ENCODE measurements at regions not wholly inside any gene's neighbourhood (a gene's known extent, or its start where the extent isn't known, plus 50 kb on each side); places are given as distances from the start of the nearest gene placed in this dataset.
"Not testable (repeated sequence)": the region's sequence is repeated elsewhere in the genome, so short reads cannot be mapped to it uniquely, and the experiment has no call there.

DNA sequence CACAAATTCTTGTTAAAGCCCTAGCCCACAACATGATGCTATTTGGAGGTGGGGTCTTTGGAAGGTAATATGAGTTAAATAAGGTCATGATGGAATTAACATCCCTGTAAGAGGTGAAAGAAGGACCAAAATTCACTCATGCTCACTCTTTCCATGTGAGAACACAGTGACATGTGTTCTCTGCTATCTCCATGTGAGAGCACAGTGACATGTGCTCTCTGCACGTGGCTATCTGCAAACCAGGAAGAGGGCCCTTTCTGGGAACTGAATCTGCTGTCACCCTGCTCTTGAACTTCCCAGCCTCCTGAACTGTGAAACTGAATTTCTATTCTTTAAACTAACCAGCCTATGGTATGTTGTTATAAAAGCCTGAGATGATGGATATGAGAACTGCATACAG lies 1159.4 kb upstream of the ADGRB3 start:
- TF ChIP-seq, protein P1, sequence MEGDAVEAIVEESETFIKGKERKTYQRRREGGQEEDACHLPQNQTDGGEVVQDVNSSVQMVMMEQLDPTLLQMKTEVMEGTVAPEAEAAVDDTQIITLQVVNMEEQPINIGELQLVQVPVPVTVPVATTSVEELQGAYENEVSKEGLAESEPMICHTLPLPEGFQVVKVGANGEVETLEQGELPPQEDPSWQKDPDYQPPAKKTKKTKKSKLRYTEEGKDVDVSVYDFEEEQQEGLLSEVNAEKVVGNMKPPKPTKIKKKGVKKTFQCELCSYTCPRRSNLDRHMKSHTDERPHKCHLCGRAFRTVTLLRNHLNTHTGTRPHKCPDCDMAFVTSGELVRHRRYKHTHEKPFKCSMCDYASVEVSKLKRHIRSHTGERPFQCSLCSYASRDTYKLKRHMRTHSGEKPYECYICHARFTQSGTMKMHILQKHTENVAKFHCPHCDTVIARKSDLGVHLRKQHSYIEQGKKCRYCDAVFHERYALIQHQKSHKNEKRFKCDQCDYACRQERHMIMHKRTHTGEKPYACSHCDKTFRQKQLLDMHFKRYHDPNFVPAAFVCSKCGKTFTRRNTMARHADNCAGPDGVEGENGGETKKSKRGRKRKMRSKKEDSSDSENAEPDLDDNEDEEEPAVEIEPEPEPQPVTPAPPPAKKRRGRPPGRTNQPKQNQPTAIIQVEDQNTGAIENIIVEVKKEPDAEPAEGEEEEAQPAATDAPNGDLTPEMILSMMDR (conservative IDR thresholded peaks at IDR 0.05; ENCODE audit: control insufficient read depth, insufficient read depth, low read depth, low read length): no peak
- no peak overlapping the region for H3K4me3 ChIP-seq (ENCODE audit: control insufficient read depth, low read depth, low read length)
- no peak for DNase-seq (ENCODE audit: low read depth)

DNA sequence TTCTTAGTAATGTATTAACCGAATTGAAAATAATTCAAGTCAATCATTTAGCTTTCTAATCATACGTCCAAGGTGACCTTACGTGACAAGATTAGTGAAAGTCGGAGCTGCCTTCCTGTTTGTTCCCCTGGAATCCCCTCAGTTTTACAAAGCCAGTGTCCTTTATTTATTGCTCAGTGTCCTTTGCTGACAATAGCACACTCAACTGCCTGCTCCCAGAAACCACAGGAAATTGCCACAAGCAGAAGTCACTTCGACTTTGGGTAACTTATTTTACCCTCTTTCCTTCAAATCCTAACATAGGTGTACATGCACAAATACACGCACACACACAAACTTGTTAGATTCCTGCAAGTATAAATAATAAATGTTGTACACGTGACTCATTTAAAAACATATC lies 1167.7 kb upstream of the ADGRB3 start:
- TF ChIP-seq, protein P1 (conservative IDR thresholded peaks at IDR 0.05; ENCODE audit: control insufficient read depth, insufficient read depth, low read depth, low read length): no peak
- no peak overlapping the region for H3K4me3 ChIP-seq (ENCODE audit: control insufficient read depth, low read depth, low read length)
- DNase-seq (ENCODE audit: low read depth): no peak

DNA sequence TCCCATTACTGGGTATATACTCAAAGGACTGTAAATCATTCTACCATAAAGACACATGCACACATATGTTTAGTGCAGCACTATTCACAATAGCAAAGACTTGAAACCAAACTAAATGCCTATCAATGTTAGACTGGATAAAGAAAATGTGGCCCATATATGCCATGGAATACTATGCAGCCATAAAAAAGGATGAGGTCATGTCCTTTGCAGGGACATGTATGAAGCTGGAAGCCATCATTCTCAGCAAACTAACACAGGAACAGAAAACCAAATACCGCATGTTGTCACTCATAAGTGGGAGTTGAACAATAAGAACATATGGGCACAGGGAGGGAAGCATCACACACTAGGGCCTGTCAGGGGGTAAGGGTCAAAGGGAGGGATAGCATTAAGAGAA lies 1172.4 kb upstream of the ADGRB3 start:
- not testable (repeated sequence) for H3K4me3 ChIP-seq (ENCODE audit: control insufficient read depth, low read depth, low read length); DNase-seq (ENCODE audit: low read depth)

DNA sequence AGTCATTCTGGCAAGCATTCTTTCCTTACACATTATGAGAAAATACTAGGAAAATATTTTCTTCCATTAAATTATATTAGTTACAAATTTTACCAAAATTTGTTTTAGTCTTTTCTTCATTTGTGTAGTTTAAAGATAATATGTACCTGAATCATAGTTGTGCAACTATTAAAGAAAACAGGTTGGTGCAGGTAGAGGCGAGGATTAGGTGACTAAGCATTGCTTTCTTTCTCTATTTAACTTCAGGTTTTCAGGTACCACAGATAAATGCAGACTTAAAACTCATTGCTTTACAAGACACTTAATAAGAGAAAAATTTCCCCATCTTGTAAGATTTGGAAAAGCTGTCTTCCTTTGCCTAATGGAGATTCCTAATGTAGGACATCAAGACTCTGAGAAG lies 1175.5 kb upstream of the ADGRB3 start:
- no peak for DNase-seq (ENCODE audit: low read depth)
- H3K4me3 ChIP-seq (ENCODE audit: control insufficient read depth, low read depth, low read length): no peak overlapping the region
- TF ChIP-seq, protein P1 (conservative IDR thresholded peaks at IDR 0.05; ENCODE audit: control insufficient read depth, insufficient read depth, low read depth, low read length): no peak

DNA sequence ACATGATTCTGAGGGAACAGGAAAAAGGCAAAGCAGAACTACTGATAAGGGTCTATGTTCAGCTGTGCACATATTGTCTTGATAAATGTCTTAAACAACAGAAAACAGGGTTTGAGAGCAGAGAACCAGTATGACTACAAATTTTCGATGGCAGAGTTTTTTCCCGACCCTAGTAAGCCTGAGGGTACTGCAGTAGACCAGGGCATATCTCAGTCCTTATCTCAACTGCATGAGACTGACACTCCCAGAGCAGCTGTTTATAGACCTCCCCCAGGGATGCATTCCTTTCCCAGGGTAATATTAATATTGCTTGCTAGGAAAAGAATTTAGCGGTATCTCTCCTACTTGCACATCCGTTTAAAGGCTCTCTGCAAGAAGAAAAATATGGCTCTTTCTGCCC lies 1176.8 kb upstream of the ADGRB3 start:
- DNase-seq (ENCODE audit: low read depth): no peak
- H3K4me3 ChIP-seq (ENCODE audit: control insufficient read depth, low read depth, low read length): no peak overlapping the region
- TF ChIP-seq, protein P1 (conservative IDR thresholded peaks at IDR 0.05; ENCODE audit: control insufficient read depth, insufficient read depth, low read depth, low read length): no peak

DNA sequence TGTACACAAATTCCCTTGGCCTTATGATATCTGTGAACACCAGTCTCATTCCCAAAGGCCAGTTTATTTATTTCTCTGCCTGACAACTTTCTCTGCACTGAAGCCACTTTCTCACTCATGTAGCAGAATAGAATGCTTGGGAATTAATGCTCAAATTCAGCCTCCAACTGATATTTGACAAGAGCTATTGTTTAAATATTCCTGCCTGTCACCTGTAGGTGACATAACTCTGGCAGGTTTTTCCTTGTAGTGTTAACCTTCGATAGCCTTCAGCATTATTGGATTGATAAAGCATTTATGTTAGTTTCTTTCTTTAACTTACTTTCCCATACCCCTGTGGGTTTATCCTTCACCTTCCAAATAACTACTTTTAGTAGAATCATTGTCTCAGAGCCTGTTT lies 1183.2 kb upstream of the ADGRB3 start:
- TF ChIP-seq, protein P1 (conservative IDR thresholded peaks at IDR 0.05; ENCODE audit: control insufficient read depth, insufficient read depth, low read depth, low read length): no peak

DNA sequence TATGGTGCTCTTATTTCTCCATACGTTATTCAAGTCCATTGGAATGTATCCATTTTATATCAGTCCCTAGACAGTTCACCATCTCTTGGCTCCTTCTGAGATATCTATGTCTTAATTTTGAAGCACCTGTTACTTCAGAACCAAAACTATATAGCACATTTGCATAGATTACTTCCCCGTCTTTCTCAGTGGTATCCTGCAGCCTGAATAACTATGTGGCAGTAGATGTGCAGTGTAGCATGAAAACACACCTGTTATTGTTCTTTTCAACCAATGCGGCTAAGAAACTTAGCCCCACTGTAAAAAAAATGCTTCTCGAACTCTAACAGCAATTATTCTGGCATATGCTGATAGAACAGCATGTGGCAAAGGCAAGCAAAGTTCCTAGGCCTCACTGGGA lies 1184.4 kb upstream of the ADGRB3 start:
- H3K4me3 ChIP-seq (ENCODE audit: control insufficient read depth, low read depth, low read length): no peak overlapping the region
- no peak for DNase-seq (ENCODE audit: low read depth)
- TF ChIP-seq, protein P1 (conservative IDR thresholded peaks at IDR 0.05; ENCODE audit: control insufficient read depth, insufficient read depth, low read depth, low read length): no peak

More for the DNA sequence above, 1183.2 kb upstream of the ADGRB3 start:
- DNase-seq (ENCODE audit: low read depth): no peak
- H3K4me3 ChIP-seq (ENCODE audit: control insufficient read depth, low read depth, low read length): no peak overlapping the region
